Uterus (tissue), 2 donors: ENCODE measurements at regions not wholly inside any gene's neighbourhood (a gene's known extent, or its start where the extent isn't known, plus 50 kb on each side); places are given as distances from the start of the nearest gene placed in this dataset.

ENCODE experiments used
- CTCF ChIP-seq, 4 experiments: fragments of 200-600 bp in 2 of 4; fragments of 450-650 bp in 2 of 4; sonication (generic) in 2 of 4; IDR thresholded peaks; one replicate each; pipeline ENCODE4 v1.5.1; 2016 to 2019; ENCODE audit warnings: antibody characterized with exemption in 4 of 4, mild to moderate bottlenecking in 2 of 4, moderate library complexity in 1 of 4
- POLR2A ChIP-seq, 2 donors: fragments of 450-650 bp; IDR thresholded peaks; one replicate each; pipeline ENCODE4 v1.6.1; 2016; ENCODE audit warnings: antibody characterized with exemption in 2 of 2, mild to moderate bottlenecking in 1 of 2, moderate library complexity in 1 of 2

- TF ChIP-seq CTCF (IDR thresholded peaks at IDR 0.05) (no peak), POLR2A (IDR thresholded peaks at IDR 0.05) (no peak)
Observed at GRCh38 chr10:10873915-10874314, 143.8 kb upstream of the CELF2 start.
